ENCODE measurements at regions not wholly inside any gene's neighbourhood (a gene's known extent, or its start where the extent isn't known, plus 50 kb on each side); places are given as distances from the start of the nearest gene placed in this dataset.

DNA sequence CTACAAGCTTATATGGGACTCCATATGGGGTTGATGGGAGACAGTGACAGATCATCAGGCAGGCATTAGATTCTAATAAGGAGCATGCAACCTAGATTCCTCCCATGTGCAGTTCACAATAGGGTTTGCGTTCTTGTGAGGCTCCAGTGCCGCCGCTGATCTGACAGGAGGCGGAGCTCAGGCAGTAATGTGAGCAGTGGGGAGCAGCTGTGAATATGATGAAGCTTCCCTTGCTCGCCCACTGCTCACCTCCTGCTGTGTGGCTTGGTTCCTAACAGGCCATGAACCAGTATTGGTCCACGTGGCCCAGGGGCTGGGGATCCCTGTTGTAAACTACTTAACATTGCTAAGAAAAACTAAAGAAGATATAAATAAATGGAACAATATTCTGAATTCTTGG, 378.4 kb downstream of the KCNRG start:
- TF ChIP-seq GATA3 (IDR thresholded peaks at IDR 0.05; ENCODE audit: low read depth, low read length) (no peak), GATA2 (IDR thresholded peaks at IDR 0.05; ENCODE audit: low read depth, low read length) (no peak)

Measured in SH-SY5Y (cell line).